ENCODE measurements at regions not wholly inside any gene's neighbourhood (a gene's known extent, or its start where the extent isn't known, plus 50 kb on each side); places are given as distances from the start of the nearest gene placed in this dataset.

- no peak for DNase-seq (ENCODE audit: low read depth in 1 of 2, low spot score in 1 of 2)
- Histone ChIP-seq H3K9me3 (ENCODE audit: low read depth) (no peaks in the 10 kb centered on the region), H3K27me3 (no peaks in the 10 kb centered on the region), H3K4me1 (ENCODE audit: low read depth) (no peaks in the 10 kb centered on the region), H3K27ac (no peak overlapping the region), H3K36me3 (no peaks in the 10 kb centered on the region), H3K4me3 (no peak overlapping the region)
- no peak for TF ChIP-seq CTCF (IDR thresholded peaks at IDR 0.05; ENCODE audit: low read depth, low read length)
Measured at GRCh38 chr13:58467176-58467575, 835.6 kb downstream of the PCDH17 start.

DNA sequence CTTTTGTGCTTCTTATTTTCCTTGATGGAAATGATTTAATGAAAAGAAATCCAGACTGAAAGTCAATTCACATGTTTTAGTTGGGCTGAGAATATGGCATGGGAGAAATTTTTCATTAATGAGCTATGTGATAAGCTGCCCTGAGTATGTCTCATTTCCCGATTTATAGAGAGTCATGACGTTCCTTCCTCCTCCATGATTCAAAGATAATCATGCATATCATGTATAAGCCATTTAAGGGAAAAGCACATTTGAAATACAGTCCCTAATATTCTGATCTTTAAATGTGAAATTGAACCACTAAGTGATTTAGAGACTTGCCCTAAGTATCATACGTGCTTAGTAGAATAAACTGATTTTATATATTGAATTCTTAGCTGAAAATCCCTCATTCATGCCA, 840.9 kb downstream of the PCDH17 start:
- TF ChIP-seq CTCF (IDR thresholded peaks at IDR 0.05; ENCODE audit: low read depth, low read length) = no peak
- H3K36me3 ChIP-seq = no peaks in the 10 kb centered on the region
- H3K4me1 ChIP-seq (ENCODE audit: low read depth) = no peaks in the 10 kb centered on the region

GRCh38 chr13:58474581-58474980, 843.0 kb downstream of the PCDH17 start:
- no peak for DNase-seq (ENCODE audit: low read depth in 1 of 2, low spot score in 1 of 2)
- Histone ChIP-seq H3K4me1 (ENCODE audit: low read depth) (no peaks in the 10 kb centered on the region), H3K27me3 (no peaks in the 10 kb centered on the region), H3K36me3 (no peaks in the 10 kb centered on the region), H3K4me3 (no peak overlapping the region), H3K27ac (no peak overlapping the region), H3K9me3 (ENCODE audit: low read depth) (no peaks in the 10 kb centered on the region)
- TF ChIP-seq CTCF (IDR thresholded peaks at IDR 0.05; ENCODE audit: low read depth, low read length) = no peak

More for the DNA sequence above, 840.9 kb downstream of the PCDH17 start:
- no peak for DNase-seq (ENCODE audit: low read depth in 1 of 2, low spot score in 1 of 2)
- Histone ChIP-seq H3K27ac (no peak overlapping the region), H3K27me3 (no peaks in the 10 kb centered on the region), H3K4me3 (no peak overlapping the region), H3K9me3 (ENCODE audit: low read depth) (no peaks in the 10 kb centered on the region)

DNA sequence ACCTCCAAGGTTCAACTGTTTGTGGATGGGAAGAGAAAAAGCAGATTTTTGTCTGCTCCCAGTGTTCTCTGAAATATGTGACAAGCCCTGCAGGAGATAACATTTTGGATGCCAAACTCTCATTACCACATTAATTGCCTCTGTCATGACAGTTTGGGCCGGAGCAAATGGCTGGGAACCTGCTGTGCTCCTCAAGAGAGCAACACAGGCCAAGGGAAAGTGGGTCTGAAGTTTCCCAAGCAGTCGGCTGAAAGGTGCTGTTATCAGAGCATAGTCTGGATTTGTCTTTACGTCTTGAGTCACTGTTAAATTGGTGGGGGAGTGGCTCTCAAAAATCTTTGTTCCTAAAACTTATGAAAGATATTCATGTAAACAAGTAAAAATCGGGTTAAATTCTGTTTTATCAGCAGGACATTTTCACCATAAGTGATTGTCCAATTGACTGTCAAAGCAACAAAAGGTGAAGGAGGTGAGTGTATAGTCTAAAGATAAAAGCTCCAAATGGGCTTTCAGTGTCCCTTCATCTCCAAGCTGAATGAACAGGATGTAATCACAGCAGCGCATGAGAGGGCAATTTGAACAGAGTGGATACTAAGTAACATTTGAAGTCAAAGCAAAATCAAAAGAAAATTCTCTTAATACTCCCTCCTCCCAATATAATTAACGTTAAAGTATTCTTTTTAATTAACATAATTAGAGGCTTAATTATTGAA, 844.8 kb downstream of the PCDH17 start:
- H3K27ac ChIP-seq = no peak overlapping the region
- H3K4me3 ChIP-seq = no peak overlapping the region
- H3K4me1 ChIP-seq (ENCODE audit: low read depth) = no peaks in the 10 kb centered on the region
- no peaks in the 10 kb centered on the region for H3K9me3 ChIP-seq (ENCODE audit: low read depth)
- no peak for DNase-seq (ENCODE audit: low read depth in 1 of 2, low spot score in 1 of 2)
- TF ChIP-seq CTCF (IDR thresholded peaks at IDR 0.05; ENCODE audit: low read depth, low read length) = no peak
- H3K36me3 ChIP-seq = no peaks in the 10 kb centered on the region
- H3K27me3 ChIP-seq = no peaks in the 10 kb centered on the region

GRCh38 chr13:58478858-58479257, 847.3 kb downstream of the PCDH17 start:
- H3K27ac ChIP-seq = no peak overlapping the region
- DNase-seq (ENCODE audit: low read depth in 1 of 2, low spot score in 1 of 2) = no peak
- H3K9me3 ChIP-seq (ENCODE audit: low read depth) = no peaks in the 10 kb centered on the region
- no peak overlapping the region for H3K4me3 ChIP-seq
- H3K4me1 ChIP-seq (ENCODE audit: low read depth) = no peaks in the 10 kb centered on the region
- TF ChIP-seq CTCF (IDR thresholded peaks at IDR 0.05; ENCODE audit: low read depth, low read length) = no peak
- H3K27me3 ChIP-seq = no peaks in the 10 kb centered on the region
- no peaks in the 10 kb centered on the region for H3K36me3 ChIP-seq
